ENCODE measurements at regions not wholly inside any gene's neighbourhood (a gene's known extent, or its start where the extent isn't known, plus 50 kb on each side); places are given as distances from the start of the nearest gene placed in this dataset.

DNA sequence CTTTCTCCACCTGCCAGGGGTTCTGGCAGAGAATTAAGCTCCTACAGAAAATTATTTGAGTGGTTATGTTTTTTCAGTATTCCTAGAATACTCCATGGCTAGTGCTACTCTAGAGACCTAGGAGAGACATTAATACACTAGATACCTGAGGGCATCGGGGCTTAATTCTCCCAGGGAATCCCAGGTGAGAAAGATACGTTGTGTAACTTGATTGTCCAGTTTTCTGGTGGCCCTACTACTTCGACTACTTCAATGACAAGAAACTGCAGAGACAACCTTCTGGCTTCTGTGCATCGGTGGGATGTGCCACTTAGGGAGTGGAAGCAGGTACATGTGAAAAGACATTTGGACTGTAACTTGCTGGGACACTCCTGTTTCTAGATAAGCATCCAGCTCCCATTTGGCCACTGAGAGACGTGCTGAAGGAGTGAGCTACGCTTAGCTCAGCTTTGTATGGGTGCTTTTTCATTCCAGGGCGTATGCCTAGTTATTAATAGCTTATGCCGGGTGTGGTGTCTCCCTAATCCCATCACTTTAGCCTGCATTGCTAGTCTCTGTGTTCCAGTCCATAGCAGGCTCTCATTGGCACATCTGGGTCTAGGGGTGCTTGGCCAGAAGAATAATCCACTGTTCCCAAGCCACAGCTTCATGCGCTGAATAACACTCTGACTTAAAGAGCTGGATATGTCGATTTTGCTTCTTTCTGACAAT lies 300.7 kb downstream of the SIPA1L2 start:
- no peak for DNase-seq (ENCODE audit: low spot score in 2 of 2)
- Histone ChIP-seq H3K27ac (no peak overlapping the region), H3K27me3 (no peaks in the 10 kb centered on the region), H3K4me3 (no peak overlapping the region), H3K9me3 (no peaks in the 10 kb centered on the region), H3K4me1 (peaks cover 25% of the 10 kb centered on the region), H3K36me3 (no peaks in the 10 kb centered on the region)
- TF ChIP-seq, protein P1, sequence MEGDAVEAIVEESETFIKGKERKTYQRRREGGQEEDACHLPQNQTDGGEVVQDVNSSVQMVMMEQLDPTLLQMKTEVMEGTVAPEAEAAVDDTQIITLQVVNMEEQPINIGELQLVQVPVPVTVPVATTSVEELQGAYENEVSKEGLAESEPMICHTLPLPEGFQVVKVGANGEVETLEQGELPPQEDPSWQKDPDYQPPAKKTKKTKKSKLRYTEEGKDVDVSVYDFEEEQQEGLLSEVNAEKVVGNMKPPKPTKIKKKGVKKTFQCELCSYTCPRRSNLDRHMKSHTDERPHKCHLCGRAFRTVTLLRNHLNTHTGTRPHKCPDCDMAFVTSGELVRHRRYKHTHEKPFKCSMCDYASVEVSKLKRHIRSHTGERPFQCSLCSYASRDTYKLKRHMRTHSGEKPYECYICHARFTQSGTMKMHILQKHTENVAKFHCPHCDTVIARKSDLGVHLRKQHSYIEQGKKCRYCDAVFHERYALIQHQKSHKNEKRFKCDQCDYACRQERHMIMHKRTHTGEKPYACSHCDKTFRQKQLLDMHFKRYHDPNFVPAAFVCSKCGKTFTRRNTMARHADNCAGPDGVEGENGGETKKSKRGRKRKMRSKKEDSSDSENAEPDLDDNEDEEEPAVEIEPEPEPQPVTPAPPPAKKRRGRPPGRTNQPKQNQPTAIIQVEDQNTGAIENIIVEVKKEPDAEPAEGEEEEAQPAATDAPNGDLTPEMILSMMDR (IDR thresholded peaks at IDR 0.05) = no peak
- TF ChIP-seq POLR2A (IDR thresholded peaks at IDR 0.05) = no peak
- no peak for TF ChIP-seq EP300 (IDR thresholded peaks at IDR 0.05)
- TF ChIP-seq POLR2AphosphoS5 (IDR thresholded peaks at IDR 0.05) = no peak
- WGBS = 56% methylated on average over 9 of the region's 10 CpGs

DNA sequence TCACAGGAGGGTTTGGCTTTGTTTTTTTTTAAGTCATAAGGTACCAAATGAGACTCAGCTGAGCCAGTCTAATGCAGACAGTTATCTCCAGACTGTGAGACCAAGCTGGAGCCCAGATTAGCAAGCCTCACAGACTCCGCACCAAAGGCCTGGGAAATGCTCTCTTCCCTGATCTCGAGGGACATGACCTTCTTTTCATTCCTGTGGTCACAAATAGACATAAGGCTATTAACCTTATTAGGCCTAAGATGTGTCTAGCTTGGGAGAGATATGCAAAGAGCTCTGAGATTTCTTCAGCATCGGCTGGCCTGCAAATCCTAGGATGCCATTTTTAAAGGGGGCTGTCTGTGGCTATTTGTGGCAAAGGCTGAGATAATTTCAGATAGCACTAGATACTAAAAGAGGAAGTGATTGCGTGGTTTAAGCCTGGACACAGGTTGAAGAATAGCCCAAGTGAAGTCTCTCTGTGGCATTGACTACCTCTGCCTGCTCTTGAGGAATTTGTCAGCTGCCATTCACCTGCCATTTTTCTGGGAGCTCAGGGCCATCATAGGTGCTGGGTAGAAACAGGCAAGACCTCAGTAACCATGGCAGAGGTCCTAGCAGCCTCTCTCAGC lies 301.3 kb downstream of the SIPA1L2 start:
- Histone ChIP-seq H3K9me3 (no peaks in the 10 kb centered on the region), H3K4me3 (no peak overlapping the region), H3K27ac (no peak overlapping the region), H3K27me3 (no peaks in the 10 kb centered on the region), H3K36me3 (no peaks in the 10 kb centered on the region), H3K4me1 (peaks cover 23% of the 10 kb centered on the region)
- WGBS = 69% methylated on average over 4 of the region's 4 CpGs
- TF ChIP-seq EP300 (IDR thresholded peaks at IDR 0.05) (no peak), POLR2A (IDR thresholded peaks at IDR 0.05) (no peak), POLR2AphosphoS5 (IDR thresholded peaks at IDR 0.05) (no peak)
- TF ChIP-seq, protein P1 (IDR thresholded peaks at IDR 0.05) = no peak
- DNase-seq (ENCODE audit: low spot score in 2 of 2) = no peak

DNA sequence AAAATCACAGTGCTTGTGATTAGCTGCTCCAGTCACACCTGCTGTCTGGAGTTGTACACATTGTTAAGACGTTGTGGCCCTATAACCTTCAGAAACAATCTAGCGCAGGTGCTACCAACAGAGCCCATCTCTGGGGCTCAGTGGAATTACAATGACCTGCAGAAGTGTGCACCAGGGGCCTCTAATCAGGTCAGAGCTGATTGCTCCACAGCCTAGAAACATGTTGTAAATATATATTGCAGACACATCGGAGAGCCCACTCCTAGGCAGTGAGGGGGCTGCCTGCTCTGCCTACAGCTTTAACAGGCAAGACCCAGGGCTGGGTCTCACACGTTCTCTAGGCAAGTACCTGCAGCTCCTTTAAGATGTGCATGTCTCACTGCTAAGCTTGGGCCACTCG lies 302.0 kb downstream of the SIPA1L2 start:
- Histone ChIP-seq H3K4me1 (peaks cover 23% of the 10 kb centered on the region), H3K27ac (no peak overlapping the region), H3K27me3 (no peaks in the 10 kb centered on the region), H3K4me3 (no peak overlapping the region), H3K36me3 (no peaks in the 10 kb centered on the region), H3K9me3 (no peaks in the 10 kb centered on the region)
- DNase-seq (ENCODE audit: low spot score in 2 of 2) = no peak
- 80% methylated on average over 5 of the region's 5 CpGs for WGBS
- TF ChIP-seq EP300 (IDR thresholded peaks at IDR 0.05) = no peak
- TF ChIP-seq, protein P1 (IDR thresholded peaks at IDR 0.05) = no peak

GRCh38 chr1:232327269-232327668 lies 302.7 kb downstream of the SIPA1L2 start:
- H3K27ac ChIP-seq = no peak overlapping the region
- DNase-seq (ENCODE audit: low spot score in 2 of 2) = no peak

DNA sequence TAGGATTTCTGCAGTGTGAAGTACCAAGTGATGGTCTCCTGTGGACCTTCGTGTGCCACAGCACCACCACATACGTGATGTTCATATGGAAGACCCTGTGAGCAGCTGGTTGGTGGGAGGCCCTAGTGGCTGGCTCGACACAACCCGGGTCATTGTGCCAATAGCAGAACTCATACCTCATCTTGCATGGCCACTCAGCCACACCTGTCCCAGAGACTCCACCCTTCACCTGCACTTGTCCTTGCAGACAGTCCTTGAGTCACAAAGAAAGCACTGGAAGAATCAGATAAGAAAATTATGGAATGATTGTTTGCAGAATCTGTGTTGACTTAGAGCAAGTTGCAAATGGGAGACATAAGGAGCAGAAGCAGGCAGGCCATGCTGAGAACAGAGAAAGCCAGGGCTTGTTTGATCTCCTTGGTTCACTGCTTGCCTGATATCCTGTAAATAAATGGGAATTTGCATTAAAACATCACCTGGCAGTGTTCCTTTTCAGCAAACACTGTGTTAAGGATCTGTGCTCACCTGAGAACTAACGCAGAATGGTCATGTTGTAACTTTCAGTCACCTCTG lies 307.7 kb downstream of the SIPA1L2 start:
- Histone ChIP-seq H3K4me3 (no peak overlapping the region), H3K27me3 (no peaks in the 10 kb centered on the region), H3K27ac (no peak overlapping the region), H3K9me3 (no peaks in the 10 kb centered on the region), H3K36me3 (no peaks in the 10 kb centered on the region), H3K4me1 (peaks cover 31% of the 10 kb centered on the region)
- no peak for DNase-seq (ENCODE audit: low spot score in 2 of 2)
- TF ChIP-seq, protein P1 (IDR thresholded peaks at IDR 0.05) = no peak
- TF ChIP-seq POLR2AphosphoS5 (IDR thresholded peaks at IDR 0.05) (no peak), EP300 (IDR thresholded peaks at IDR 0.05) (no peak), POLR2A (IDR thresholded peaks at IDR 0.05) (no peak)
- 74% methylated on average over 5 of the region's 5 CpGs for WGBS

More at GRCh38 chr1:232327269-232327668, 302.7 kb downstream of the SIPA1L2 start:
- no peak overlapping the region for H3K4me3 ChIP-seq
- no peaks in the 10 kb centered on the region for H3K9me3 ChIP-seq
- H3K4me1 ChIP-seq = peaks cover 23% of the 10 kb centered on the region
- TF ChIP-seq POLR2A (IDR thresholded peaks at IDR 0.05) (no peak), POLR2AphosphoS5 (IDR thresholded peaks at IDR 0.05) (no peak), EP300 (IDR thresholded peaks at IDR 0.05) (no peak)
- TF ChIP-seq, protein P1 (IDR thresholded peaks at IDR 0.05) = no peak
- no peaks in the 10 kb centered on the region for H3K36me3 ChIP-seq
- no peaks in the 10 kb centered on the region for H3K27me3 ChIP-seq
